ENCODE measurements at regions not wholly inside any gene's neighbourhood (a gene's known extent, or its start where the extent isn't known, plus 50 kb on each side); places are given as distances from the start of the nearest gene placed in this dataset.

- DNase-seq (ENCODE audit: low read depth in 2 of 2): no peak
Observed at GRCh38 chr3:41102053-41102556, 97.2 kb upstream of the CTNNB1 start.

- no peak for DNase-seq (ENCODE audit: low read depth in 2 of 2)
Observed at GRCh38 chr3:41102750-41103149, 96.6 kb upstream of the CTNNB1 start.

- DNase-seq (ENCODE audit: low read depth in 2 of 2): no peak
Observed at GRCh38 chr3:41103200-41103599, 96.1 kb upstream of the CTNNB1 start.

- DNase-seq (ENCODE audit: low read depth in 2 of 2): no peak
Observed at GRCh38 chr3:41104147-41104546, 95.2 kb upstream of the CTNNB1 start.

GRCh38 chr3:41106691-41107090 is 92.6 kb upstream of the CTNNB1 start:
- DNase-seq (ENCODE audit: low read depth in 2 of 2): no peak

- no peak for DNase-seq (ENCODE audit: low read depth in 2 of 2)
Observed at GRCh38 chr3:41111011-41111410, 88.3 kb upstream of the CTNNB1 start.

- DNase-seq (ENCODE audit: low read depth in 2 of 2): no peak
Observed at GRCh38 chr3:41112466-41112865, 86.8 kb upstream of the CTNNB1 start.

- no peak for DNase-seq (ENCODE audit: low read depth in 2 of 2)
Observed at GRCh38 chr3:41115069-41115468, 84.2 kb upstream of the CTNNB1 start.

- DNase-seq (ENCODE audit: low read depth in 2 of 2): no peak
Observed at GRCh38 chr3:41116851-41117250, 82.5 kb upstream of the CTNNB1 start.

- DNase-seq (ENCODE audit: low read depth in 2 of 2): peak; percentile 70 to 82
Observed at GRCh38 chr3:41117398-41117870, 81.9 kb upstream of the CTNNB1 start.

GRCh38 chr3:41118461-41119390 is 80.6 kb upstream of the CTNNB1 start:
- no peak for DNase-seq (ENCODE audit: low read depth in 2 of 2)

GRCh38 chr3:41120460-41120859 is 78.8 kb upstream of the CTNNB1 start:
- DNase-seq (ENCODE audit: low read depth in 2 of 2): no peak

- DNase-seq (ENCODE audit: low read depth in 2 of 2): no peak
Observed at GRCh38 chr3:41125258-41125657, 74.0 kb upstream of the CTNNB1 start.

- no peak for DNase-seq (ENCODE audit: low read depth in 2 of 2)
Observed at GRCh38 chr3:41126472-41126871, 72.8 kb upstream of the CTNNB1 start.

- DNase-seq (ENCODE audit: low read depth in 2 of 2): no peak
Observed at GRCh38 chr3:41126961-41127360, 72.3 kb upstream of the CTNNB1 start.

- DNase-seq (ENCODE audit: low read depth in 2 of 2): no peak
Observed at GRCh38 chr3:41127414-41127813, 71.9 kb upstream of the CTNNB1 start.

GRCh38 chr3:41129731-41130130 is 69.6 kb upstream of the CTNNB1 start:
- no peak for DNase-seq (ENCODE audit: low read depth in 2 of 2)

- DNase-seq (ENCODE audit: low read depth in 2 of 2): no peak
Observed at GRCh38 chr3:41131224-41131623, 68.1 kb upstream of the CTNNB1 start.

GRCh38 chr3:41137686-41138111 is 61.6 kb upstream of the CTNNB1 start:
- DNase-seq (ENCODE audit: low read depth in 2 of 2): no peak

GRCh38 chr3:41138146-41138545 is 61.2 kb upstream of the CTNNB1 start:
- DNase-seq (ENCODE audit: low read depth in 2 of 2): no peak

GRCh38 chr3:41138601-41139000 is 60.7 kb upstream of the CTNNB1 start:
- DNase-seq (ENCODE audit: low read depth in 2 of 2): no peak

- no peak for DNase-seq (ENCODE audit: low read depth in 2 of 2)
Observed at GRCh38 chr3:41140242-41140641, 59.1 kb upstream of the CTNNB1 start.

GRCh38 chr3:41141433-41142167 is 57.7 kb upstream of the CTNNB1 start:
- no peak for DNase-seq (ENCODE audit: low read depth in 2 of 2)
